Subcutaneous abdominal adipose tissue (tissue), 5 donors: ENCODE measurements at regions not wholly inside any gene's neighbourhood (a gene's known extent, or its start where the extent isn't known, plus 50 kb on each side); places are given as distances from the start of the nearest gene placed in this dataset.

ENCODE experiments used
- H3K27ac ChIP-seq: one replicate; pipeline ENCODE4 v1.7.0; 2013; ENCODE audit warnings: low read depth, mild to moderate bottlenecking, inconsistent platforms, low read length, moderate library complexity
- H3K27me3 ChIP-seq, 5 donors: one replicate each; pipeline ENCODE4 v1.7.0; 2013; ENCODE audit warnings: low read length in 5 of 5, inconsistent platforms in 1 of 5; ENCODE audit not compliant: control insufficient read depth in 5 of 5, insufficient read depth in 4 of 5
- H3K36me3 ChIP-seq, 5 donors: one replicate each; pipeline ENCODE4 v1.7.0; 2013; ENCODE audit warnings: low read length in 5 of 5; ENCODE audit not compliant: control insufficient read depth in 5 of 5, insufficient read depth in 5 of 5
- H3K4me1 ChIP-seq, 5 donors: one replicate each; pipeline ENCODE4 v1.7.0; 2013; ENCODE audit warnings: low read length in 5 of 5, mild to moderate bottlenecking in 3 of 5, moderate library complexity in 1 of 5; ENCODE audit not compliant: control insufficient read depth in 5 of 5, insufficient read depth in 5 of 5
- H3K4me3 ChIP-seq, 5 donors: one replicate each; pipeline ENCODE4 v1.7.0; 2013; ENCODE audit warnings: low read length in 5 of 5, low read depth in 1 of 5
- H3K9ac ChIP-seq, 5 donors: one replicate each; pipeline ENCODE4 v1.7.0; 2013; ENCODE audit warnings: low read length in 5 of 5, mild to moderate bottlenecking in 4 of 5, moderate library complexity in 3 of 5
- H3K9me3 ChIP-seq, 5 donors: one replicate each; pipeline ENCODE4 v1.7.0; 2013; ENCODE audit warnings: low read length in 5 of 5; ENCODE audit not compliant: control insufficient read depth in 5 of 5
- donor health status: healthy.
- donor health status: healthy.
- donor health status: healthy.
- donor health status: healthy.
- donor health status: healthy.

DNA sequence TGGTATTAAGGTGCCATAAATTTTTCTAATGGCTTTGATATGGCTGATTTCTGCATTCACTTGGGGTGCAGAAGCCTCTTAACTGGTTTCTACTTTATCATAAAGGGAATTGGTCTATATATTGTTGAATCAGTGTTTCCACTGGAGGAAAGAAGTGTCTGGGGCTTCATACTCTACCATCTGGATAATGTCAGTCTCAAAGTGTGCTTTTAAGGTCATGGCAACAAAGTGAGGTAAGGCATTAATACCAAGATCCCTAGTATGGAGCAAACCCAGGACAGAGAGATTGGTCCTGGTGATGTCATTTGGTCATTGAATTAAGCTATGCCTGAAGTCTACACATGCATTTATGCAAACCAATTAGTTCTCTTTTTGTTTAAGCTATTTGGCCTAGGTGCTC lies 309.9 kb downstream of the DUSP10 start:
- H3K36me3 ChIP-seq = no peaks in the 10 kb centered on the region
- H3K9ac ChIP-seq = no peak overlapping the region
- H3K27me3 ChIP-seq = no peaks in the 10 kb centered on the region
- no peak overlapping the region for H3K27ac ChIP-seq
- no peak overlapping the region for H3K4me3 ChIP-seq
- peaks cover 0 to 9% (median 0%) of the 10 kb centered on the region in 5 donors for H3K4me1 ChIP-seq
- H3K9me3 ChIP-seq = no peaks in the 10 kb centered on the region

DNA sequence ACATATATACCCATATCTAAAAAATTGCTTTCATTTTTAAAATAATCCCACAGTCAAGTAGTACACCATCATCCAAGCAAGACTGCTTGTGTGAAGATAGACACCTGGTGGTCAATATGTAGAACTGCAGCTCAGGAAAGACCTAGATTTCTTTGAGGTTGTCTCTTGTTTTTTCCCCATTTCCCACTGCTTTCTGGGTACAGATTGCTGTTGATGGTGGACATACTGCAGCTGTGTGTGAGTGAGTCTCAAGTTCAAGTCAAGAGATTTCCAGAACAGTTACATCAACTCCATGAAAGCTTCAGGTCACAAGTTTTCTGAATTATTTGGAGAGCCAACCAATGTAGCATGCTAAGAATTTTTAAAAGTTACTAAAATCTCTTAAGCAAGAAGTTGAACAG lies 306.4 kb downstream of the DUSP10 start:
- Histone ChIP-seq H3K4me1 (peaks cover 3 to 16% (median 6%) of the 10 kb centered on the region in 5 donors), H3K36me3 (no peaks in the 10 kb centered on the region), H3K27me3 (no peaks in the 10 kb centered on the region), H3K9ac (no peak overlapping the region), H3K9me3 (no peaks in the 10 kb centered on the region), H3K4me3 (no peak overlapping the region), H3K27ac (no peak overlapping the region)

DNA sequence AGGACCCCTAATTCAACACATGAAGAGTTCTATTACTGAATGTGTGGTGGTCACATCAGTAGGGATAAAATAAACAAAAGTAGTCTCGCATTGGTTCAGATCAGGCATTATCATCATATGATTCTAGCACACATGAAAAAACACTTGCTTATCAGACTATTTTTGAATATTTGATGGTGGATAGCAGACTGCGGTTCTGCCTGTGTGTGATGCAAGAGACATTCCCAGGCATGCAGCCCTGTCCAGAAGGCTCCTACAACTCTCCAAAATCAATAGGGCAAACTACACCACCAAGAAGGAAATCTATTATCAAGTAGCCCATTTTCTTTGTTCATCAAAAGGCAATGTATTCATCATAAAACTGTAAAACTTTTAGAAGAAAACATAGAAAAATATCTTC lies 304.7 kb downstream of the DUSP10 start:
- Histone ChIP-seq H3K27me3 (no peaks in the 10 kb centered on the region), H3K4me1 (peaks cover 5 to 15% (median 12%) of the 10 kb centered on the region in 5 donors), H3K27ac (no peak overlapping the region), H3K9me3 (no peaks in the 10 kb centered on the region), H3K9ac (no peak overlapping the region), H3K4me3 (no peak overlapping the region), H3K36me3 (no peaks in the 10 kb centered on the region)

DNA sequence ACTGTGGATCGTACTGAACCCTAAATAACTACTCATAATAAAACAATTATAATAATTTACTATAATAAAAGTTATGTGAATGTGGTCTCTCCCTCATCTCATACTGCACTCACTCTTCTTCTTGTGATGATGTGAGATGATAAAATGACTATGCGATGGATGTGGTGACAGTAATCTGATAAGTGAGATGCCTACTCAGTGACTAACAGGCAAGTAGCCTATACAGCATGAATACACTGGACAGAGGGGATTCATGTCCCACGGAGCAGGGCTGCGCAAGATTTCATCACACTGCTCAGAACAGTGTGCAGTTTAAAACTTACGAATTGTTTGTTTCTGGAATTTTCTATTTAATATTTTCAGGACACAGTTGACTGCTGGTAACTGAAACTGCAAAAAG lies 304.0 kb downstream of the DUSP10 start:
- H3K4me1 ChIP-seq = peaks cover 5 to 15% (median 12%) of the 10 kb centered on the region in 5 donors
- no peak overlapping the region for H3K27ac ChIP-seq
- H3K36me3 ChIP-seq = no peaks in the 10 kb centered on the region
- H3K9ac ChIP-seq = no peak overlapping the region
- H3K9me3 ChIP-seq = no peaks in the 10 kb centered on the region
- no peak overlapping the region for H3K4me3 ChIP-seq
- H3K27me3 ChIP-seq = no peaks in the 10 kb centered on the region

DNA sequence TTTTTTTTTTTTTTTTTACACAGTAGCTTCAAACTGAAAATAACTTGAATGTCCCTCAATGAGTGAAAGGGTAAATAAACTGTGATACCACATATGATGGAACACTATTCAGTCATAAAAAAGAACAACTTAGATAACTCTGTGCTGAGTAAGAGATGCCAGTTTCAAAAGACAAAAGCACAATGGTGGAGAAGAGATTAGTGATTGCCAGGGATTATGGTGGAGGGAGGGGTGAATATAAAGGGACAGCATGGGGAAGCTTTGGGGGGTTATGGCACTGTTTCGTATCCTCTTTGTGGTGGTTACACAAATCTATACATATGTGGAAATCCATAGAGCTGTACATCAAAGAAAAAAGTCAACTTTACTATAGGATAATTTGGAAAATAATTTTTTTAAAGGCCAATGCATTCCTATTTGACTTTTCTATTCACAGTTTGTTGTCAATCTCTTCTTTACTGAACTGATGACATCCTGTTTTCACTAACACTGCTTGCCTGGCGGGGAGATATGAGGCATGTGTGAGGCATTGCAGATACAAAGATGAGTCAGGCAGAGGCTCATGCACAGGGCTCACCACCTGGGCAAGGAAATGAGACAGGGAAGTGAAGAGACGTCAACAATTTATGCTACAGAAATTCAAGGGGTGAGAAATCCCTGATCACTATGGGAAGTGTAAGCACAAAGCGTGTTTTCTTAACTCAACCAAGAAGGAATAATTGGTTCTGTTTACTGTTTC lies 302.7 kb downstream of the DUSP10 start:
- no peak overlapping the region for H3K27ac ChIP-seq

DNA sequence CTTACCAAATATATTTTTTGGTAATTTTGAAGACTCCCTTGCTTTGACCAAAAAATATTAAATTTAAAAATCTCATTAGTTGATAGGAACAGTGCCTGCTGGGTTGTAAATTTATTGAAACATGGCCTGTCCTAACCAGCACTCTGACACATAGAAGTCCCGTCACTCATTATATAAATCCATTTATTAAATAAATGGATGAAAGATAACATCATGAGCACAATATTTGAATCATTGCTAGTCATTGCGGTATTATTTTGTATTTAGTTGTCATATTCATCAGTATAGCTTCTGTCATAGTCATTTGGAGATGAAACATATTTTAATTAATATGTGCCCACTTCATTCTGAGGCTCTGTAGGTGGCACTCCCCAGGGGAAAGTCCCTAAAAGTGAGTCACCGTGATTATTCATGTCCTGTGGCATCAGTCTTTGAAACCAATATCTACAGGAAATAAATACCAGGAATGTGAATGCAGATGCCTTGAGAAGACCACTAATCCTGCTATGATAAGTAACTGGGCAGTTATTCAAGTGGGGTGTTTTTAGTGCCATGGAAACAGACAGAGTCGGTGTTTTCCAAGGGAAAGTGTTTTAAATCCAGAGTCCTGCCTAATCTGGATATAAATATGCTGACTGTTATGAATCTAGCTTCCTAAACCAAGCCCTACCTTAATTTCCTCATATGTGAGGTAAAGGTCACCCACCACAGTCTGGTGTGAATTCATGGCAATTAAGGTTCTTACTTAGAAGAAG lies 302.0 kb downstream of the DUSP10 start:
- Histone ChIP-seq H3K4me3 (no peak overlapping the region), H3K4me1 (peaks cover 5 to 14% (median 12%) of the 10 kb centered on the region in 5 donors), H3K36me3 (no peaks in the 10 kb centered on the region), H3K9me3 (no peaks in the 10 kb centered on the region), H3K9ac (peak overlapping the region in 1 of 5 donors; percentile 57), H3K27ac (peak overlapping the region; percentile 61), H3K27me3 (no peaks in the 10 kb centered on the region)

More for the DNA sequence above, 302.7 kb downstream of the DUSP10 start:
- no peak overlapping the region for H3K9ac ChIP-seq
- H3K4me1 ChIP-seq = peaks cover 5 to 15% (median 12%) of the 10 kb centered on the region in 5 donors
- no peak overlapping the region for H3K4me3 ChIP-seq
- no peaks in the 10 kb centered on the region for H3K27me3 ChIP-seq
- H3K9me3 ChIP-seq = no peaks in the 10 kb centered on the region
- H3K36me3 ChIP-seq = no peaks in the 10 kb centered on the region

DNA sequence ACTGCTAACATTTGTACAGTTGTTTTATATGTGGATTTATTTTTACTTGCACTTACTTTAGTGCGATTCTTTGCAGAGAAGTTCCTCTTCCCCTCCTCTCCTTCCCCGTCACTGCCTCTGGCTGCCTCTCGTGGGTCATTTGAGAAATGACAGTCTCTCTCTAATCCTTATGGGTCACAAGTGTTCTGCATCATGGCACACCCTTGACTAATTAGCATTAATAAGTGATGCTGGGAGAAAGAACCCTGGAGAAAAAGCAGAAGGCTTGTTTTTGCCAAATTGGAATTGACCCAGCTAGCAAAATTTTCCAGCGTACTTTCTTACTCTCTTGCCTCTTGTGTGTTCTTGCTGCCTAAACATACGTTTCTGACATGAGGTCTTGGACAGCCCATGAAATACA lies 301.2 kb downstream of the DUSP10 start:
- Histone ChIP-seq H3K4me3 (peak overlapping the region in 1 of 5 donors; percentile 20), H3K36me3 (no peaks in the 10 kb centered on the region), H3K9ac (peak overlapping the region in 1 of 5 donors; percentile 57), H3K27ac (peak overlapping the region; percentile 61), H3K27me3 (no peaks in the 10 kb centered on the region), H3K9me3 (no peaks in the 10 kb centered on the region), H3K4me1 (peaks cover 5 to 13% (median 11%) of the 10 kb centered on the region in 5 donors)

DNA sequence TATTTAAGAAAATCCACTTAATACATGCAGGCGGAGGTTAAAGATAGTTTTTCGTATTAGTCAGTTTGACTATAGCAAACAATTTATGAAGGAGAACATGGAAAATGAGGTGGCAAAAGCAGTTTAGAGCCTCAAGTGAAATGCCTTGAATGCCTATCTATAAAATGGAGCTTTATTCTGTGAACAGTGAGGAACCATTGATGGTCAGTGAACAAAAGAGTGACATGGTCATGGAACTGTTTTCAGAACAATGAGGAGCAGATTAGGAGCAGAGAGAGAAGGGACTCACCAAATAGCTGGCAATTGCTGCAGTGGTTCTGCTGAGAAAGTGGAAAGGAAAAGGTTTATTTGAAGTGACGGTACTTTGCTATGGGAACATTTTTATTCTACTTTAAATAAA lies 299.8 kb downstream of the DUSP10 start:
- no peak overlapping the region for H3K4me3 ChIP-seq
- no peak overlapping the region for H3K9ac ChIP-seq
- peaks cover 5 to 13% (median 11%) of the 10 kb centered on the region in 5 donors for H3K4me1 ChIP-seq
- H3K36me3 ChIP-seq = no peaks in the 10 kb centered on the region
- H3K27me3 ChIP-seq = no peaks in the 10 kb centered on the region
- H3K27ac ChIP-seq = no peak overlapping the region
- H3K9me3 ChIP-seq = no peaks in the 10 kb centered on the region

DNA sequence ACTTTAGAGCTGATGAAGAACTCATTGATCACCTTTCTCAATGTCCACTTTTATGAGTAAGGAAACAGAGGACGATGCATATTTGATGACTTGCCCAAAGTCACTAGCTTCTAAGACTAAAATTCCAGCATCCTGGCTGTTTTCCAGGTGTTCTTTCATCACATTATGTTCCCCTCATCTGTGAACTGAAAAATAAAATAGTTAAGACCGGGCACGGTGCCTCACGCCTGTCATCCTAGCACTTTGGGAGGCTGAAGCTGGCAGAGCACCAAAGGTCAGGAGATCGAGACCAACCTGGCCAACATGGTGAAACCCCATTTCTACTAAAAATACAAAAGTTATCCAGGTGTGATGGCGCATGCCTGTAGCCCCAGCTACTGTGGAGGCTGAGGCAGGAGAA lies 297.5 kb downstream of the DUSP10 start:
- no peaks in the 10 kb centered on the region for H3K27me3 ChIP-seq
- H3K9ac ChIP-seq = no peak overlapping the region
- no peaks in the 10 kb centered on the region for H3K36me3 ChIP-seq
- peaks cover 5 to 19% (median 11%) of the 10 kb centered on the region in 5 donors for H3K4me1 ChIP-seq
- no peaks in the 10 kb centered on the region for H3K9me3 ChIP-seq
- no peak overlapping the region for H3K27ac ChIP-seq
- H3K4me3 ChIP-seq = no peak overlapping the region

DNA sequence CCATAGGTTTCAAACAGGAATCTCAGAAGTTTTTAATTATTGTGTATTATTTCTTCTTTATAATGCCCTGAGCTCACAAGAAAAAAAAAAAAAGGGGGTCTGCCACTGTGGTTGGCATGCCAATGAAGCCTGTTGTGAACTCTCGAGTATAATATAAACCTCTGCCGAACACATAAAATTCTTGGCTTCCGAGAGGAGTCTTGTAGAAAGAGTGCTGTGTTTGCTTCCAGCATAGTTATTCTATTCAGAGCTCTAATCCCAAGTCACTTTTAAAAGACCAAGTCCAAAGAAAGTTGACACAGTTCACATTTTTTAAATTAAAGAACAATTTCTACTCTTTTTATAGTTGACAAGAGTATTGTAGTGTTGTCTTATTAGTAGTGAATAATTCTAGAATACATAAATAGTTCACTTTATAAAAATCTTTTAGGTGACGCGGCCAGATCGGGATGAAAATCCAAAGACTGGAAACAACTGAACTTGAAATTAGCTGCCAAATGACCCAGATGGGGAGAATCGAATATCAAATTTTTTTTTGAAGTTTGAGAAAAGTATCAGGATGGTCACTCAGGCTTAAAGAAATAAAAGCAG lies 293.2 kb downstream of the DUSP10 start:
- H3K27ac ChIP-seq = no peak overlapping the region
- no peaks in the 10 kb centered on the region for H3K36me3 ChIP-seq
- H3K4me3 ChIP-seq = no peak overlapping the region
- H3K9me3 ChIP-seq = no peaks in the 10 kb centered on the region
- H3K4me1 ChIP-seq = peaks cover 0 to 7% (median 0%) of the 10 kb centered on the region in 5 donors
- H3K9ac ChIP-seq = no peak overlapping the region
- H3K27me3 ChIP-seq = no peaks in the 10 kb centered on the region
